A549 (cell line): ENCODE measurements at regions not wholly inside any gene's neighbourhood (a gene's known extent, or its start where the extent isn't known, plus 50 kb on each side); places are given as distances from the start of the nearest gene placed in this dataset.

ENCODE experiments used
- ATAC-seq, 2 experiments: fragments of 200-7000 bp in 1 of 2; fragments of >200 bp in 1 of 2; cut with Nextera tagmentation in 1 of 2; cut with Tn5 transposase in 1 of 2; 3 replicates each; pipeline versions ENCODE4 v1.8.0 to v1.9.1; 2018 to 2020; ENCODE audit warnings: mild to moderate bottlenecking in 1 of 2, moderate library complexity in 1 of 2
- CTCF ChIA-PET: fragments of 300-600 bp; sonication (Branson Sonifier 250); formaldehyde crosslinking; extraction: SDS; loops from one replicate; lab custom pipeline; 2021; ENCODE audit warnings: antibody characterized with exemption, inconsistent platforms; lab: Yijun Ruan, JAX
- POLR2A ChIA-PET: fragments of 350-600 bp; formaldehyde crosslinking; extraction: SDS; loops from one replicate; lab custom pipeline; 2021; ENCODE audit warnings: antibody characterized with exemption, inconsistent platforms; lab: Yijun Ruan, JAX
- DNase-seq, 2 experiments: peaks; one replicate each; pipeline versions ENCODE4 v3.0.0 to v3.0.0-alpha.2; 2011 to 2016; ENCODE audit warnings: low read depth in 1 of 2, low spot score in 1 of 2
- FAIRE-seq: peaks from 2 replicates; lab custom pipeline; 2011; peaks lifted over from hg19 to GRCh38; lab: Jason Lieb, UNC
- H3K27ac ChIP-seq, 2 experiments: fragments of >200 bp; sonication (Bioruptor Twin); formaldehyde crosslinking; 3 replicates each; pipeline ENCODE4 v1.5.1; 2016 to 2017
- H3K4me1 ChIP-seq: fragments of >200 bp; sonication (Bioruptor Twin); formaldehyde crosslinking; 3 replicates; pipeline ENCODE4 v1.6.1; 2016
- H3K4me2 ChIP-seq: fragments of >200 bp; sonication (Bioruptor Twin); formaldehyde crosslinking; 3 replicates; pipeline ENCODE4 v1.6.1; 2016
- H3K4me3 ChIP-seq: fragments of >200 bp; sonication (Bioruptor Twin); formaldehyde crosslinking; 3 replicates; pipeline ENCODE4 v1.5.1; 2016
- H3K9me3 ChIP-seq: fragments of >200 bp; sonication (Bioruptor Twin); formaldehyde crosslinking; 3 replicates; pipeline ENCODE4 v1.6.1; 2016
- BHLHE40 ChIP-seq: IDR thresholded peaks from 2 replicates; pipeline ENCODE4 v1.6.1; 2012; ENCODE audit warnings: low read depth, low read length, inconsistent platforms
- CBX2 ChIP-seq: fragments of 200-600 bp; sonication (generic); IDR thresholded peaks from 2 replicates; pipeline ENCODE4 v1.6.1; 2016; ENCODE audit warnings: low read depth, mild to moderate bottlenecking, borderline replicate concordance
- CBX8 ChIP-seq: fragments of 200-600 bp; sonication (generic); IDR thresholded peaks from 2 replicates; pipeline ENCODE4 v1.6.1; 2016
- CEBPB ChIP-seq, 2 experiments: fragments of >200 bp in 1 of 2; sonication (Bioruptor Twin) in 1 of 2; formaldehyde crosslinking in 1 of 2; IDR thresholded peaks; 2 replicates each; pipeline ENCODE4 v1.6.1; 2012 to 2016
- EP300 ChIP-seq, 2 experiments: fragments of >200 bp; sonication (Bioruptor Twin); formaldehyde crosslinking; IDR thresholded peaks; 2 replicates in 1 of 2; 3 replicates in 1 of 2; pipeline ENCODE4 v1.6.1; 2016 to 2017
- ESRRA ChIP-seq: fragments of 150-350 bp; IDR thresholded peaks from 2 replicates; pipeline ENCODE4 v1.6.1; 2014; ENCODE audit warnings: mild to moderate bottlenecking, low read length, borderline replicate concordance
- FOSL2 ChIP-seq, 2 experiments: fragments of 450-650 bp in 1 of 2; fragments of >200 bp in 1 of 2; sonication (Bioruptor Twin) in 1 of 2; formaldehyde crosslinking; IDR thresholded peaks; 2 replicates each; pipeline versions ENCODE4 v1.5.0 to v1.6.1; 2016 to 2020; ENCODE audit warnings: mild to moderate bottlenecking in 1 of 2, moderate library complexity in 1 of 2
- HEYL ChIP-seq: fragments of 250-450 bp; sonication (Bioruptor Pico); IDR thresholded peaks from 2 replicates; pipeline ENCODE4 v1.8.0; 2021; ENCODE audit warnings: mild to moderate bottlenecking, moderate library complexity
- MAFK ChIP-seq: fragments of 450-650 bp; IDR thresholded peaks from 2 replicates; pipeline ENCODE4 v1.6.1; 2014; ENCODE audit not compliant: partially characterized antibody
- MYC ChIP-seq: IDR thresholded peaks from 2 replicates; pipeline ENCODE4 v1.6.1; 2012; ENCODE audit warnings: mild to moderate bottlenecking, inconsistent platforms, low read length, improper control_type of control experiment, borderline replicate concordance
- NFE2L2 ChIP-seq: fragments of 150-350 bp; conservative IDR thresholded peaks from 2 replicates; pipeline ENCODE4 v1.6.1; 2014; ENCODE audit warnings: low read length
- PHF8 ChIP-seq: fragments of 200-600 bp; sonication (generic); IDR thresholded peaks from 2 replicates; pipeline ENCODE4 v1.6.1; 2016; ENCODE audit warnings: low read depth, mild to moderate bottlenecking, antibody characterized with exemption, moderate library complexity, borderline replicate concordance
- POLR2A ChIP-seq: IDR thresholded peaks from 2 replicates; pipeline ENCODE4 v1.6.1; 2012; ENCODE audit warnings: mild to moderate bottlenecking, low read length
- POLR2AphosphoS2 ChIP-seq: conservative IDR thresholded peaks from 2 replicates; pipeline ENCODE4 v1.6.1; 2012; ENCODE audit warnings: low read length, improper control_type of control experiment, inconsistent platforms
- RARB ChIP-seq: fragments of 250-450 bp; sonication (Bioruptor Pico); IDR thresholded peaks from 2 replicates; pipeline ENCODE4 v1.8.0; 2021; ENCODE audit warnings: mild to moderate bottlenecking, moderate library complexity
- SMC3 ChIP-seq: fragments of >200 bp; sonication (Bioruptor Twin); formaldehyde crosslinking; IDR thresholded peaks from 3 replicates; pipeline ENCODE4 v1.6.1; 2018; ENCODE audit warnings: inconsistent platforms
- TFCP2L1 ChIP-seq: fragments of 250-450 bp; sonication (Bioruptor Pico); IDR thresholded peaks from 2 replicates; pipeline ENCODE4 v1.5.0; 2021; ENCODE audit warnings: mild to moderate bottlenecking
- WGBS: methylation state at CpG from one replicate; pipeline ENCODE4 v1.1.6; 2017; ENCODE audit errors: missing lambda C conversion rate; 5-methylcytosine and 5-hydroxymethylcytosine counted together
- TF ChIP-seq, protein P1 (sequence below): IDR thresholded peaks from 2 replicates; pipeline ENCODE4 v1.6.1; 2012
- TF ChIP-seq, protein P2 (sequence below): fragments of 250-450 bp; sonication (Bioruptor Pico); IDR thresholded peaks from 2 replicates; pipeline ENCODE4 v1.5.0; 2020; ENCODE audit warnings: low read depth, mild to moderate bottlenecking, moderate library complexity
- TF ChIP-seq, protein P3 (sequence below): IDR thresholded peaks from 2 replicates; pipeline ENCODE4 v1.6.1; 2012
- TF ChIP-seq, protein P4 (sequence below): fragments of >200 bp; sonication (Bioruptor Twin); formaldehyde crosslinking; IDR thresholded peaks from 3 replicates; pipeline ENCODE4 v1.5.1; 2016

DNA sequence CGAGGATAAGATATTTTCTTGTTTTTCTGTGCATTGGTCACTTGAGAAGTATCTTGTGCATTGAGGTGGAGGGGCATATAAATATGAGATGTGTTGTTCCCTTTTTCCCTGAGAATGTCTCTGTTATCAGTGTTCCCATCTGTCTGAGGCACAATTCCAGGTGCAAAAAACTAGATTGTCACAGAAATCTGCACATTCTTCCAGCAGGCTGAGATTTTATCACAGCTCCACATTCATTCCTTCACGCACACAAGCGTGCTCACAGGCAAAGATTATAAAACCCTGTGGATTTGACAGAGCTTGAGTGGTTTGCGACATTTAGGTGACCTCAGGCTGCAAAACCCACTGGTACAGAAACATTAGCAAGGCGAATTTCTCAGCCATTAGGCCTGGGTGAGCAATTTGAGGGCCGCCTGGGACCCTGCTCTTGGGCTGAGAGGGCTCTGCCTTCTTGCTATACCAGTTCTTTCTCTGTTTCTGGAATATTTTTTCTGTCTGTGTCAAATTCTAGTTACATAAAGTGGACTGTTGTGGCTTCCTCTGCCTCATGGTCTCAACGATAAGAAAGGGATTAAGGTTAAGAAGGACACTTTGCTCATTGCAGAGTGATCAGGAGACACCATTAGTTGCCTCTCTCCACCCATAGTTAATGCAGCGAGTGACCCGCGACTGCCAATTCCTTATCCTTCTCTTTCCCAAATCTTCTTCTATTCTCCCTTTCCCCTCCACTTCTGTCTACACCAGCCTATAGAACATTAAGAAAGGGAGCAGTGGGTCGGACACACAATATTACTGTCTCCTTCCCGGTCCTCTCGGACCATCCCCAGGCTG lies 86.7 kb upstream of the C1QTNF7 start:
- ATAC-seq, result no peak
- H3K4me3 ChIP-seq, result no peak overlapping the region
- FAIRE-seq, result no peak
- DNase-seq, result no peak
- TF ChIP-seq POLR2AphosphoS2, result no peak
- TF ChIP-seq CBX8, result no peak
- TF ChIP-seq PHF8, result no peak
- TF ChIP-seq FOSL2 (IDR thresholded peaks at IDR 0.05), result no peak
- no peak for TF ChIP-seq FOSL2 (CRISPR knock-in tag; IDR thresholded peaks at IDR 0.05)
- TF ChIP-seq POLR2A, result no peak
- TF ChIP-seq EP300 (IDR thresholded peaks at IDR 0.05), result no peak
- no peak for TF ChIP-seq NFE2L2
- no peak for TF ChIP-seq BHLHE40
- no peak for TF ChIP-seq MYC
- no peak for TF ChIP-seq HEYL (CRISPR knock-in tag)
- TF ChIP-seq, protein P1, sequence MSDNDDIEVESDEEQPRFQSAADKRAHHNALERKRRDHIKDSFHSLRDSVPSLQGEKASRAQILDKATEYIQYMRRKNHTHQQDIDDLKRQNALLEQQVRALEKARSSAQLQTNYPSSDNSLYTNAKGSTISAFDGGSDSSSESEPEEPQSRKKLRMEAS, result no peak
- TF ChIP-seq, protein P2, sequence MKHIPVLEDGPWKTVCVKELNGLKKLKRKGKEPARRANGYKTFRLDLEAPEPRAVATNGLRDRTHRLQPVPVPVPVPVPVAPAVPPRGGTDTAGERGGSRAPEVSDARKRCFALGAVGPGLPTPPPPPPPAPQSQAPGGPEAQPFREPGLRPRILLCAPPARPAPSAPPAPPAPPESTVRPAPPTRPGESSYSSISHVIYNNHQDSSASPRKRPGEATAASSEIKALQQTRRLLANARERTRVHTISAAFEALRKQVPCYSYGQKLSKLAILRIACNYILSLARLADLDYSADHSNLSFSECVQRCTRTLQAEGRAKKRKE (CRISPR knock-in tag), result no peak
- TF ChIP-seq, all 56 proteins: peak for 0
- CTCF ChIA-PET, result no interaction called here
- POLR2A ChIA-PET, result no interaction called here
- Histone ChIP-seq H3K27ac (no peak overlapping the region), H3K9me3 (no peaks in the 10 kb centered on the region), H3K4me1 (no peaks in the 10 kb centered on the region), H3K4me2 (no peak overlapping the region)
- 56% methylated on average over 13 of the region's 13 CpGs for WGBS

DNA sequence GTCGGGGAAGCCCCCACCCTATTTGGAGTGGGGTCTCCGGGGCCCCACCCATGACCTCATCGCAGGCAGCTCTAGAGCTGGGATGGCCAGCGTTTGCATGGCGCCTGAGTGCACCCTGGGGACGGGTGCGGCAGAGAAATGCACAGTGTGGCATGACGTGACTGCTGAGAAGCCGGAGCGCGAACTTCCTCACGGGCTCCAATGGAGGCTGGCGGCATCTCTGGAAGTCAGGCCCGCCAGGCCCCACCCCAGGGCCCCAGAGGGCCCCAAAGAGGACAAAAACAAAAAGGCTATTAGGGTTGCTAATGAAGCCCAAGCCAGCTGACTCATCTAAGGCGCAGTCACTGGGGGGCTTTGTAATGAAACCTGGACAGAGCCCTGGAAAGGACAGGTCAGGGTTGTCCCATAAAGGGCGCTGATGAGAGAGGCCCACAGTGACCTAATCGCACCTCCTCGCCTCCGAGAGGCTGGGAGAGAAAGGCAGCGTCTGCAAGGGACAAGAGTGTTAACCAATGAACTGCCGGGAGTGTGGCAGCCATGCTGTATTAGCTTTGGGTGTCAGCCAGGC lies 86.0 kb upstream of the C1QTNF7 start:
- no peak overlapping the region for H3K4me3 ChIP-seq
- no peak for TF ChIP-seq SMC3
- TF ChIP-seq, protein P3, sequence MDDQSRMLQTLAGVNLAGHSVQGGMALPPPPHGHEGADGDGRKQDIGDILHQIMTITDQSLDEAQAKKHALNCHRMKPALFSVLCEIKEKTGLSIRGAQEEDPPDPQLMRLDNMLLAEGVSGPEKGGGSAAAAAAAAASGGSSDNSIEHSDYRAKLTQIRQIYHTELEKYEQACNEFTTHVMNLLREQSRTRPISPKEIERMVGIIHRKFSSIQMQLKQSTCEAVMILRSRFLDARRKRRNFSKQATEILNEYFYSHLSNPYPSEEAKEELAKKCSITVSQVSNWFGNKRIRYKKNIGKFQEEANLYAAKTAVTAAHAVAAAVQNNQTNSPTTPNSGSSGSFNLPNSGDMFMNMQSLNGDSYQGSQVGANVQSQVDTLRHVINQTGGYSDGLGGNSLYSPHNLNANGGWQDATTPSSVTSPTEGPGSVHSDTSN, result no peak
- no peak for TF ChIP-seq BHLHE40
- TF ChIP-seq CBX2, result no peak
- TF ChIP-seq MAFK, result no peak
- TF ChIP-seq ESRRA, result no peak
- TF ChIP-seq NFE2L2, result no peak
- TF ChIP-seq TFCP2L1 (CRISPR knock-in tag), result no peak
- TF ChIP-seq FOSL2 (IDR thresholded peaks at IDR 0.05), result no peak
- TF ChIP-seq FOSL2 (CRISPR knock-in tag; IDR thresholded peaks at IDR 0.05), result no peak
- TF ChIP-seq PHF8, result no peak
- TF ChIP-seq, protein P4, sequence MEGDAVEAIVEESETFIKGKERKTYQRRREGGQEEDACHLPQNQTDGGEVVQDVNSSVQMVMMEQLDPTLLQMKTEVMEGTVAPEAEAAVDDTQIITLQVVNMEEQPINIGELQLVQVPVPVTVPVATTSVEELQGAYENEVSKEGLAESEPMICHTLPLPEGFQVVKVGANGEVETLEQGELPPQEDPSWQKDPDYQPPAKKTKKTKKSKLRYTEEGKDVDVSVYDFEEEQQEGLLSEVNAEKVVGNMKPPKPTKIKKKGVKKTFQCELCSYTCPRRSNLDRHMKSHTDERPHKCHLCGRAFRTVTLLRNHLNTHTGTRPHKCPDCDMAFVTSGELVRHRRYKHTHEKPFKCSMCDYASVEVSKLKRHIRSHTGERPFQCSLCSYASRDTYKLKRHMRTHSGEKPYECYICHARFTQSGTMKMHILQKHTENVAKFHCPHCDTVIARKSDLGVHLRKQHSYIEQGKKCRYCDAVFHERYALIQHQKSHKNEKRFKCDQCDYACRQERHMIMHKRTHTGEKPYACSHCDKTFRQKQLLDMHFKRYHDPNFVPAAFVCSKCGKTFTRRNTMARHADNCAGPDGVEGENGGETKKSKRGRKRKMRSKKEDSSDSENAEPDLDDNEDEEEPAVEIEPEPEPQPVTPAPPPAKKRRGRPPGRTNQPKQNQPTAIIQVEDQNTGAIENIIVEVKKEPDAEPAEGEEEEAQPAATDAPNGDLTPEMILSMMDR, result no peak
- no peak for TF ChIP-seq CEBPB (IDR thresholded peaks at IDR 0.05)
- no peak for TF ChIP-seq RARB (CRISPR knock-in tag)
- no peak overlapping the region for H3K4me2 ChIP-seq
- FAIRE-seq (no peak), ATAC-seq (no peak), DNase-seq (no peak)
- no peaks in the 10 kb centered on the region for H3K9me3 ChIP-seq
- ChIA-PET CTCF (interaction anchor here (1.1 to 1.4 kb wide), 2 partner anchors 19 to 54 kb away, joined by 3 read pairs; no protein-coding TSS in a partner anchor), POLR2A (no interaction called here)
- 69% methylated on average over 17 of the region's 21 CpGs for WGBS
- no peak overlapping the region for H3K27ac ChIP-seq
- H3K4me1 ChIP-seq, result no peaks in the 10 kb centered on the region
